Ammon's horn (tissue), 1 donor: ENCODE measurements at regions not wholly inside any gene's neighbourhood (a gene's known extent, or its start where the extent isn't known, plus 50 kb on each side); places are given as distances from the start of the nearest gene placed in this dataset.

Experiments
- DNase-seq: peaks from one replicate; pipeline ENCODE4 v3.0.0-alpha.2; 2016; ENCODE audit warnings: low spot score

- DNase-seq, result no peak
These were observed 183.4 kb upstream of the FN1 start for GRCh38 chr2:215619022-215619958.

GRCh38 chr2:215618145-215618544 lies 182.3 kb upstream of the FN1 start:
- no peak for DNase-seq

- no peak for DNase-seq
These were observed 181.4 kb upstream of the FN1 start for GRCh38 chr2:215617060-215617824.

- no peak for DNase-seq
These were observed 179.9 kb upstream of the FN1 start for GRCh38 chr2:215615803-215616174.

- no peak for DNase-seq
These were observed 179.4 kb upstream of the FN1 start for GRCh38 chr2:215615067-215615802.

- DNase-seq, result no peak
These were observed 178.4 kb upstream of the FN1 start for GRCh38 chr2:215614296-215614695.

DNA sequence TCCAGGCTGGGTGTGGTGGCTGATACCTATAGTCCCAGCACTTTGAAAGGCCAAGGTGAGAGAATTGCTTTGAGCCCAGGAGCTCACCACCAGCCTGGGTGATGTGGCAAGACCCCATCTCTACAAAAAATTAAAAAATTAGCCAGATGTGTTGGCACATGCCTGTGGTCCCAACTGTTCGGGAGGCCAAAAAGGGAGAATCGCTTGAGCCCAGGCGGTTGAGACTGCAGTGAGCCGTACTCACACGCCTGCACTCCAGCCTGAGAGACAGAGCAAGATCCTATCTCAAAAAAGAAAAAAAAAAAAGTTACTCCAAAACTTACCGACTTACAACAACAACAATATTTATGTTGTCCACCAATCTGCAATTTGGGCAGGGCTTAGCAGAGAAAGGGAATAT lies 178.0 kb upstream of the FN1 start:
- no peak for DNase-seq

GRCh38 chr2:215613280-215613679 lies 177.4 kb upstream of the FN1 start:
- DNase-seq, result no peak

GRCh38 chr2:215612786-215613185 lies 176.9 kb upstream of the FN1 start:
- no peak for DNase-seq

GRCh38 chr2:215611609-215612386 lies 175.9 kb upstream of the FN1 start:
- DNase-seq, result no peak

DNA sequence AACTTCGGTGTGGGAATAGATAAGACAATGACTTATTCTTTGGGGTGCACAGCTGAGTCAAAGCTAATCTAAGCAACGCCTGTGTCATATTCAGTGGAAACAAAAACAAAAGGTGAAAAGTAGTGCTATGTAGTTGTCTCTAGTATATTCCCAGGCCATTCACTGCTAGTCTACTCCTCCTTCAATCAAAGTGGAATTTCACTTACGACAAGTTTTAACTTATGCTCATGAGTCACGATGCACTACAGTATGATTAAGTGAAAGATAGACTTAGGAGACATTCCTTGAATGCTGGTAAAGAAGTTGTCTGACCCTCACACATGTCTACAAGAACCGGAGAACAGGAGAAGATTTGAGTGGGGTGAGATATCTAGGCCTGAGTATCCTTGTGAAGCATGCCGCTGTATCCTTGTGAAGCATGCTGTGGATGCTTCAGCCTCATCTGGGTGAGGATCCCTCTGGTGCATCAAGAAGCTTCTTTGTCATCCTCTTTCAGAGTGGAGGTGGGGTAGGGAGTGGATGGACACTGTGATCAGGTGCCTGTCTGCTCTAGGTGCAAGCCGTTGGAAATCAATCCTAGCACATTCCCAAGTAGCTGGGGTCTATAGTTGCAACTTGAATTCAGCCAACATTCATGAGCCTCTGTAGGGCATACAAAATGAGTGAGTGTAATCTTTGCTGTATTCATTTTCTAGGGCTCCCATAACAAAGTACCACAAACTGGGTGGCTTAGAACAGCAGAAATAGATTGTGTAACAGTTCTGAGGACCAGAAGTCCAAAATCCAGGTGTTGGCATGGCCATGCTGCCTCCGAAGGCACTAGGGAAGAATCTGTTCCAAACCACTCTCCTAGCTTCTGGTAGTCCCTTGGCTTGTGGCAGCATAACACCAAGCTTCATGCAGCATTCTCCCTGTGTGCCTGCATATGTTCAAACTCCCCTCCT lies 173.5 kb upstream of the FN1 start:
- DNase-seq, result no peak

- DNase-seq, result no peak
These were observed 171.9 kb upstream of the FN1 start for GRCh38 chr2:215607766-215608165.

DNA sequence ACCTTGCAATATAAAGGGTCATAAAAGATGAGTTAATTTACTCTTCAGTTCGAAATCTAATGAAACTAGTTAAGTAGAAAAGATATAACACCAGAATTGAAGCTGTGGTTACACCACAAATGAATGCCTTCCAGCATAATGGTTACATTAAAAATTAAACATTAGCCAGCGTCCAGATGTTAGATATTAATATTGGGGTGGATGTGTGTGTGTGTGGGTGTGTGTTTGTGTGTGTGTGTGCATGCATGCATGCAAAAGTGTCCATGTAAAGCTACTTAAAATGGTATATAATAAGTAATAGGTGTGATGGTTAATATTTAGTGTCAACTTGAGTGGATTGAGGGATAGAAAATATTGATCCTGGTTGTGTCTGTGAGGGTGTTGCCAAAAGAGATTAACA lies 170.4 kb upstream of the FN1 start:
- DNase-seq, result no peak

- no peak for DNase-seq
These were observed 169.3 kb upstream of the FN1 start for GRCh38 chr2:215605214-215605613.

DNA sequence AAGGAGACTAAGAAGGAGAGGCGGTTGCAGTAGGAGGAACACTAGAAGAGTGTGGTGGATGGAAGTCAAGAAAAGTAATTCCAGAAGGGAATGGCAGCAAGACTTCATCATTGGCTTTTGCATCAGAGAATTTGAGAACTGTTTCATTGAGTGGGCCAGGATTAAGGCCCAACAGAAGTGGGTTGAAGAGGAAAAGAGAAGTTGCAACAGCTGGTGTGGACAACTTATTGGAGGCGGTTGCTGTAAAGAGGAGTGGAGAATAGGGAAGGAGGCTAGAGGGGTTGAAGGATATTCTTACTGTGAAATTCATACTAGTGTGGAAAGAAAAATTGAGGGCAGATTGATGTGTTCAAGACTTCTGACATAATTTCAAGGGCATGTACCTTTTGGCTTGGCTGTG lies 168.7 kb upstream of the FN1 start:
- DNase-seq, result no peak

DNA sequence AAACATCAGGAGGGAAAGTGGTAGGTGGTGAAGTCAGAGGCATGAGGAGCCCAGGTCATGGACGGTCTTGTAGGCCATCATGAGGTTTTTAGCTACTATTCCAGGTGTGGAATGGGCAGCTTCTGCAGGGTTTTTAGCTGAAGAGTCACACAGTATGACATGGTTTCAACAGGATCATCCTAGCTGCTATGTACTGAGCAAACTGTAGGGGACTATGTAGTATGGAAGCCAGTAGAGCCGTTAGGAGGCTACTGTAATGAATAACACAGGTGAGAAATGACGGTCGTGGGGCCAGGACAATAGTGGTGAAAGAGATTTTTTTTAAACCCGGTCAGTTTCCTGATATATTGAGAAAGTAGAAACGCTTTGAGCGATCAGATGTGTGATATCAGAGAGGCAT lies 167.6 kb upstream of the FN1 start:
- no peak for DNase-seq

- DNase-seq, result no peak
These were observed 167.1 kb upstream of the FN1 start for GRCh38 chr2:215602997-215603396.

- DNase-seq, result no peak
These were observed 166.3 kb upstream of the FN1 start for GRCh38 chr2:215601990-215602721.

DNA sequence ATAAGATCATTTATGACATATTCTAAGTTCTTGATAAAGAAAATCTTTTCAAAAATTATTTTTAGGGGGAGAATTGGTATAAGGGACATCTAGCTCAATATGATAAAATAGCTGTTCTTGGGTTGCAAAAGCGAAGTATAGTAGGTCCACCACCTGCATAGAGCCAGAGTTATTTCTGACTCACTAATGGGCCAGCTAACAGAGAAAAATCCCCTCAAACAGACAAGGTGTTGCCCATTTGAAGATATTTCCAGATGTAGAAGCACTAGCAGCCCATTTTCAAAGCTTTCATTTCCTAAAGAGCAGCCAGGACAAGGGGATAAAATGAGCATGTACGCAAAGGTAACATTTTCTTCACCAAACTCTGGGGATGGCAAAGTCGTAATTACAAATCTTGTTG lies 165.7 kb upstream of the FN1 start:
- DNase-seq, result no peak

- DNase-seq, result no peak
These were observed 162.6 kb upstream of the FN1 start for GRCh38 chr2:215598376-215598975.
